ENCODE measurements at regions not wholly inside any gene's neighbourhood (a gene's known extent, or its start where the extent isn't known, plus 50 kb on each side); places are given as distances from the start of the nearest gene placed in this dataset.
A peak's percentile ranks its signal among the peaks of the same experiment; 100 is the strongest.

DNA sequence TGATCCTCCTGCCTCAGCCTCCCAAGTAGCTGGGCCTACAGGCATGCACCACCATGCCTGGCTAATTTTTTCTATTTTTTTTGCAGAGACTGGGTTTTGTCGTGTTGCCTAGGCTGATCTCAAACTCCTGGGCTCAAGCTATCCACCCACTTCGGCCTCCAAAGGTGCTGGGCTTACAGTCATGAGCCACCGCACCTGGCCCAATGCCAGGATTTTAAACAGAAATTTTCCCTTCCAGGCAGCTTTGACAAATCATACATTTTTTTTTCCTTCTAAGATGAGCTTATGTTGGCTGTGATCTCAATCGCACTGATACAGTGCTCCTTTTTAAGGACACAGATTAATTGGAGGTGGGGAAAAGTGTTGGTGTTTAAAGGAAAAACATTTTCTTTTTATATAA, 73.2 kb upstream of the CD2AP start:
- TF ChIP-seq CTCF (IDR thresholded peaks at IDR 0.05; ENCODE audit: low read depth, low read length) = no peak
- no peak for DNase-seq (ENCODE audit: extremely low read depth, low read depth)

GRCh38 chr6:47405273-47405672, 72.3 kb upstream of the CD2AP start:
- no peak for TF ChIP-seq CTCF (IDR thresholded peaks at IDR 0.05; ENCODE audit: low read depth, low read length)
- no peak for DNase-seq (ENCODE audit: extremely low read depth, low read depth)

GRCh38 chr6:47407300-47408281, 70.0 kb upstream of the CD2AP start:
- TF ChIP-seq CTCF (IDR thresholded peaks at IDR 0.05; ENCODE audit: low read depth, low read length) = no peak
- DNase-seq (ENCODE audit: extremely low read depth, low read depth) = no peak

- DNase-seq (ENCODE audit: extremely low read depth, low read depth) = peak; percentile 35
- TF ChIP-seq CTCF (IDR thresholded peaks at IDR 0.05; ENCODE audit: low read depth, low read length) = peak; percentile 93
Measured at GRCh38 chr6:47413752-47414422, 63.7 kb upstream of the CD2AP start.

DNA sequence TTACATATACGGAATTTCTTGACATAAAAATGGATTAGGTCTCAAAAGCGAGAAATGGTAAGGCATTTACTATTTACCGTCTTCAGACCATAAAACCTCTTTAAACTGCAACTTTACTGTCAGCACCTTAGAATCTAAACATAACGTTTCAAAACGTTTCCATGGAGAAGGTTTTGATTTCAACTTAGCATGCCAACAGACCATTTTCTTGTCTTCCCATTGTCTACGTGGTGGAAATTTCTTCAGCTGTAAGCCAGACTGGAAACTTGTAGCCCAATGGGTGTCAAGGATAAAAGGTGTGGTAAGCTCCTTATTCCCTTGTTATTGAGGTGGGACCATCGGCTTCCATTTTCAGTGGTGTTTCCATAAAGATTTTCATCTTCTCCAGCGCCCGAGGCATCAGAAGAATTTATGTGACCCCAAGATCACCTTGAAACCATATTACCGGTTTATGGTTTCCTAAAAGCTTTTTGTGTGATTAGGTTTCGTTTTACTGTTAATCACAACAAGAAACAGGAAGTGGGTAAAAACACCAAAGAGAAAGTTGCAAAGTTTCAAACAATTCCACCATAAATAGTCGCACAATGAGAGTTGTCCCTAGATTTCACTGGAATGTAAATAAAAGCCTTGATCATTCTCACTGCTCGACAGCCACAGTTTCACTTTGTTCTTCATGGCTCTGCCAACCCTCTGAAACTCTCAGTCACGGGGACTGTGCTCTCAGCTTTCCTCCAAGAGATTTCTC, 63.0 kb upstream of the CD2AP start:
- TF ChIP-seq CTCF (IDR thresholded peaks at IDR 0.05; ENCODE audit: low read depth, low read length) = no peak

DNA sequence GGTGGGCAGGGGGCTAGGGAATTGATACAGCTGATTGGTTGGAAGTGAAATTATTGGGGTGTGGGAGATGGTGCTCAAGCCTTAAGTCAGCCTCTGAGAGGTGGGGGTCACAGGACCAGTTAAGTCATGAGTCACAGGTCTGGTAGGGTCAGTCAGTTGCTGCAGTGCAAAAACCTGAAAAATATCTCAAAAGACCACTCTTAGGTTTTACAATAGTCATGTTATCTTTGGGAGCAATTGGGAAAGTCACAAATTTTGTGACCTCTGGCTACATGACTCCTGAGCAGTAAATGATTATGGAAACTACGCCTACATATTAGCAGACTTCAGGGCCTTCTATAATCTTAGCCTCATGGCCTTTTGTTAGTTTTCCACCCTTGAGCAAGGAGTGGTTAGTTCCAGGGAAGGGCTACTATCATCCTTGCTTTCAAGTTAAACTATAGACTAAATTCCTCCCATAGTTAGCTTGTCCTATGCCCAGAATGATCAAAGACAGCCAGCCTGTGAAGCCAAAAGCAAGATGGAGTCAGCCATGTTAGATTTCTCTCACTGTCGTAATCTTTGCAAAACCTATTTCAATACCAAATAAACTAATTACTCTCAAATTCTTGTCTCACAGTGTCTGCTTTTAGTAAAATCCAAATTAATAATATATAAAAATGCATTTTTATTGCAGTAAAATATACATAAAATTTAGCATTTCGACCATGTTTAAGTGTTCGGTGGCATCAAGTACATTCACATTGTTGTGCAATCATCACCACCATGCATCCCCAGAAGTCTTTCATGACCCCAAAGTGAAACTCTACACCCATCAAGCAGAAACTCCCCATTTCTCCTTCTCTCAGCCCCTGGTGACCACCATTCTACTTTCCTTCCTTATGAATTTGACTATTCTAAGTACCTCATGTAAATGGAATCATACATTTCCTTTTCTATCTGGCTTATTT, 60.9 kb upstream of the CD2AP start:
- DNase-seq (ENCODE audit: extremely low read depth, low read depth) = no peak
- no peak for TF ChIP-seq CTCF (IDR thresholded peaks at IDR 0.05; ENCODE audit: low read depth, low read length)

More for the DNA sequence above, 63.0 kb upstream of the CD2AP start:
- peak; percentile 27 for DNase-seq (ENCODE audit: extremely low read depth, low read depth)

Measured in AG09319 (cell line).